ENCODE measurements at regions not wholly inside any gene's neighbourhood (a gene's known extent, or its start where the extent isn't known, plus 50 kb on each side); places are given as distances from the start of the nearest gene placed in this dataset.

DNA sequence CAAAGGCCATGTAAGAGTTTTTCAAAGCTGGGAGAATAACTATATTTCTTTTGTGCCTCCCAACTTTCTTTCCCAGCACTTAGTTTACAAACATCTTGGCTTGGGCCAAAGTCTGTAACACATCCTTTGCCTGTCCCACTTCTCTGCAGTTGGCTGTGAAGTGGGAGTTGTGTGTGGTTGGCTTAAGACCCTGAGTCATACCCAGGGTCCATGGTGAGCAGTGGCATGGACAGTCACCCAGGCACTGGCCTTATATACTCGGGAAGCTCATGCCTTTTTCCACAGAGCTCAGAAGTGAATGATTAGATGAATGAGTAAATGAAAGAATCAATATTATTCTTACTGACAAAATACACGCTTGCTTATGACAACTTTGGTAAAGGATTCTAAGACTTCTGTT lies 231.4 kb downstream of the BLID start:
- TF ChIP-seq POLR2AphosphoS5 (IDR thresholded peaks at IDR 0.05; ENCODE audit: low read depth, low read length): no peak
- TF ChIP-seq FOXP2 (optimal IDR thresholded peaks at IDR 0.05; ENCODE audit: borderline replicate concordance, extremely low read depth, extremely low read length, insufficient read depth): no peak
- no peak for TF ChIP-seq TAF1 (IDR thresholded peaks at IDR 0.05; ENCODE audit: borderline replicate concordance, insufficient read depth, low read length)
- TF ChIP-seq SIN3A (IDR thresholded peaks at IDR 0.05; ENCODE audit: borderline replicate concordance, insufficient read depth, low read length): no peak
- TF ChIP-seq REST (IDR thresholded peaks at IDR 0.05; ENCODE audit: insufficient read depth in 1 of 2, low read depth in 2 of 2, low read length in 2 of 2): no peak

DNA sequence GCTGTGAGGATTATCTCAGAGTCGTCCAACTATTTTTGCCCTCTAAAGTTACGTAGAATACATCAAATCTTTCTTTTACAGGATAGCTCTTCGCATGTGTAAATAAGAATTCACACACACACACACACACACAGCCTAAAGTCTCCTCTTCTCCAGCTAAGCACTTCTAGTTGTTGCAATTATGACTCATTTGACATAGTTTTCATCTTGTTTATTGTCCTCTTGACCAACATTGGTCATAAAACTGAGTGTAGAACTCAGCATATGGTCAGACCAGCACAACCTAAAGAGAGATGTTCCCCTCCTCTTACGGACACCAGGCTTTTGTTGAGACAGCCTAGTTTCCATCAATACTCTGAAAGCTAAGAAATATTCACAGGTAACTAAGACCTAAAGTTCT lies 234.2 kb downstream of the BLID start:
- TF ChIP-seq REST (IDR thresholded peaks at IDR 0.05; ENCODE audit: insufficient read depth in 1 of 2, low read depth in 2 of 2, low read length in 2 of 2) (no peak), TAF1 (IDR thresholded peaks at IDR 0.05; ENCODE audit: borderline replicate concordance, insufficient read depth, low read length) (no peak), POLR2AphosphoS5 (IDR thresholded peaks at IDR 0.05; ENCODE audit: low read depth, low read length) (no peak), FOXP2 (optimal IDR thresholded peaks at IDR 0.05; ENCODE audit: borderline replicate concordance, extremely low read depth, extremely low read length, insufficient read depth) (no peak), SIN3A (IDR thresholded peaks at IDR 0.05; ENCODE audit: borderline replicate concordance, insufficient read depth, low read length) (no peak)

DNA sequence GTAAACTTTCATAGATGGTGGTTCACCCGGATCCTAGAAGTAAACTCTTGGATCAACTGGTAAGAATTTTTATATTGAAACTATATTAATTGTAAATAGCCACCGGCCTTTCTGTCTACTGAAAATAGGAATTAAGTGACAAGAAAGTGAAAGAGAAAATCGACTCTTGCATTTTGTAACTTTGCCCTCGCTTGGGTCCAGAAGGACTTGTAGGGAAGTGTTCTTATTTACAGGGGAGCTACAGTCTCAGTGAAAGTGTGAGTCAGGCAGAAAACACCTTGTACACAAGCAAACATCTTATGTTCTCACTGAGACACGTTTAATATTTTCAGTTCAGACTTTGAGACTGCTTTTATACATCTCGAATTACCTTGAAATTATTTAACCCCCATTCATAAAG lies 238.9 kb downstream of the BLID start:
- TF ChIP-seq REST (IDR thresholded peaks at IDR 0.05; ENCODE audit: insufficient read depth in 1 of 2, low read depth in 2 of 2, low read length in 2 of 2) (no peak), TAF1 (IDR thresholded peaks at IDR 0.05; ENCODE audit: borderline replicate concordance, insufficient read depth, low read length) (no peak), FOXP2 (optimal IDR thresholded peaks at IDR 0.05; ENCODE audit: borderline replicate concordance, extremely low read depth, extremely low read length, insufficient read depth) (no peak), SIN3A (IDR thresholded peaks at IDR 0.05; ENCODE audit: borderline replicate concordance, insufficient read depth, low read length) (no peak), POLR2AphosphoS5 (IDR thresholded peaks at IDR 0.05; ENCODE audit: low read depth, low read length) (no peak)

DNA sequence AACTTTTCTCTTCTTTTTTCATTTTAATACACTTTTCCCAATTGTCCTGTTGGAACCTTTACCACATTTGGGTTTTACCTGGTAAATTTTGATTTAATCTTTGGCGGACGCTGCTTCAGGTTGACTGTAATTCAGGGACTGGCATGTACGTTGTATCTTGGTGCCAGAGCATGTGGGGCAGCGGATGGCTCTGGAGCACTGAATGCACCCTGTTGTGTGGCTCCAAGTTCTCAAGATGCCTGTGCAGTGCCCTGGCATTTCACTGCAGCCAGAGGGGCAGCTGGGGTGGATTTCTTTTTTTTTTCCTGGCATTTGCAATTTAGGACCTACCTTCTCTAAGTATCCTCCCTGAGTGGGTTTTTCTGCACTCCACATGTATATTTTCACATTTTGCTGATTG lies 242.2 kb downstream of the BLID start:
- no peak for TF ChIP-seq SIN3A (IDR thresholded peaks at IDR 0.05; ENCODE audit: borderline replicate concordance, insufficient read depth, low read length)
- no peak for TF ChIP-seq POLR2AphosphoS5 (IDR thresholded peaks at IDR 0.05; ENCODE audit: low read depth, low read length)
- TF ChIP-seq FOXP2 (optimal IDR thresholded peaks at IDR 0.05; ENCODE audit: borderline replicate concordance, extremely low read depth, extremely low read length, insufficient read depth): no peak
- no peak for TF ChIP-seq REST (IDR thresholded peaks at IDR 0.05; ENCODE audit: insufficient read depth in 1 of 2, low read depth in 2 of 2, low read length in 2 of 2)
- no peak for TF ChIP-seq TAF1 (IDR thresholded peaks at IDR 0.05; ENCODE audit: borderline replicate concordance, insufficient read depth, low read length)

GRCh38 chr11:121872356-121872755 lies 243.7 kb downstream of the BLID start:
- TF ChIP-seq POLR2AphosphoS5 (IDR thresholded peaks at IDR 0.05; ENCODE audit: low read depth, low read length): no peak
- TF ChIP-seq REST (IDR thresholded peaks at IDR 0.05; ENCODE audit: insufficient read depth in 1 of 2, low read depth in 2 of 2, low read length in 2 of 2): no peak
- TF ChIP-seq SIN3A (IDR thresholded peaks at IDR 0.05; ENCODE audit: borderline replicate concordance, insufficient read depth, low read length): no peak
- TF ChIP-seq TAF1 (IDR thresholded peaks at IDR 0.05; ENCODE audit: borderline replicate concordance, insufficient read depth, low read length): no peak
- no peak for TF ChIP-seq FOXP2 (optimal IDR thresholded peaks at IDR 0.05; ENCODE audit: borderline replicate concordance, extremely low read depth, extremely low read length, insufficient read depth)
